Panc1 (cell line): ENCODE measurements at regions not wholly inside any gene's neighbourhood (a gene's known extent, or its start where the extent isn't known, plus 50 kb on each side); places are given as distances from the start of the nearest gene placed in this dataset.

Experiments
- CTCF ChIP-seq: fragments of 450-650 bp; IDR thresholded peaks from 2 replicates; pipeline ENCODE4 v1.5.1; 2017; ENCODE audit warnings: mild to moderate bottlenecking
- POLR2AphosphoS5 ChIP-seq: IDR thresholded peaks from 2 replicates; pipeline ENCODE4 v1.6.1; 2012; ENCODE audit warnings: mild to moderate bottlenecking, low read depth, low read length, moderate library complexity
- SIN3A ChIP-seq: IDR thresholded peaks from 2 replicates; pipeline ENCODE4 v1.6.1; 2012; ENCODE audit warnings: low read depth, mild to moderate bottlenecking, low read length, moderate library complexity, borderline replicate concordance; ENCODE audit not compliant: insufficient read depth

GRCh38 chr5:136805466-136805865 lies 440.1 kb upstream of the TRPC7 start:
- TF ChIP-seq CTCF = peak; percentile 9; the same call in 1 of the 2 replicates
- TF ChIP-seq POLR2AphosphoS5 = no peak
- no peak for TF ChIP-seq SIN3A
